T-cell (primary cell): ENCODE measurements at regions not wholly inside any gene's neighbourhood (a gene's known extent, or its start where the extent isn't known, plus 50 kb on each side); places are given as distances from the start of the nearest gene placed in this dataset.

ENCODE experiments used
- ATAC-seq, 4 experiments: fragments of 200-7000 bp in 3 of 4; fragments of 150-1000 bp in 1 of 4; cut with Tn5 transposase; replicated peaks in 1 of 4; 1 replicate in 3 of 4; 2 replicates in 1 of 4; pipeline ENCODE4 v1.10.0; 2021; ENCODE audit warnings: moderate library complexity in 3 of 4, mild to moderate bottlenecking in 2 of 4, moderate number of reproducible peaks in 1 of 4
- CTCF ChIA-PET, 2 donors: fragments of 300-600 bp; sonication (Branson Sonifier 250); formaldehyde crosslinking; loops; one replicate each; lab custom pipeline; 2022; ENCODE audit warnings: antibody characterized with exemption in 2 of 2; lab: Charles Lee
- POLR2A ChIA-PET, 2 donors: fragments of 300-600 bp; sonication (Branson Sonifier 250); formaldehyde crosslinking; loops; one replicate each; lab custom pipeline; 2022; ENCODE audit warnings: antibody characterized with exemption in 2 of 2; lab: Charles Lee
- DNase-seq, 35 experiments: peaks; one replicate each; pipeline versions ENCODE4 v3.0.0 to v3.0.0-alpha.2; 2013 to 2023
- H3K27ac ChIP-seq: one replicate; pipeline ENCODE4 v1.5.1; 2013; ENCODE audit warnings: low read length
- H3K27me3 ChIP-seq, 2 experiments: replicated peaks in 1 of 2; 1 replicate in 1 of 2; 2 replicates in 1 of 2; pipeline versions ENCODE4 v1.6.1 to v1.7.0; 2013; ENCODE audit warnings: low read length in 1 of 2, mixed read lengths in 1 of 2; ENCODE audit not compliant: control insufficient read depth in 2 of 2, insufficient read depth in 2 of 2; ENCODE audit errors: extremely low read depth in 1 of 2
- H3K36me3 ChIP-seq, 2 donors: 1 replicate in 1 of 2; 2 replicates in 1 of 2; pipeline versions ENCODE4 v1.6.1 to v1.7.0; 2013; ENCODE audit warnings: low read length in 1 of 2; ENCODE audit not compliant: control insufficient read depth in 2 of 2, insufficient read depth in 1 of 2; ENCODE audit errors: extremely low read depth in 1 of 2
- H3K4me1 ChIP-seq, 2 experiments: 1 replicate in 1 of 2; 2 replicates in 1 of 2; pipeline versions ENCODE4 v1.6.1 to v1.7.0; 2013; ENCODE audit warnings: low read length in 2 of 2, mixed read lengths in 1 of 2; ENCODE audit not compliant: insufficient read depth in 2 of 2, control insufficient read depth in 1 of 2; ENCODE audit errors: extremely low read depth in 1 of 2
- H3K4me3 ChIP-seq, 2 donors: 1 replicate in 1 of 2; 2 replicates in 1 of 2; pipeline versions ENCODE4 v1.5.1 to v1.7.0; 2013; ENCODE audit warnings: mild to moderate bottlenecking in 2 of 2, low read length in 1 of 2, moderate library complexity in 1 of 2; ENCODE audit not compliant: control insufficient read depth in 1 of 2; ENCODE audit errors: extremely low read depth in 1 of 2
- H3K9me3 ChIP-seq: 2 replicates; pipeline ENCODE4 v1.7.0; 2013
- H3K27ac Mint-ChIP-seq, 2 donors: one replicate each; pipeline ENCODE4 v1.8.0; 2020 to 2021; ENCODE audit warnings: mild to moderate bottlenecking in 2 of 2, mixed read lengths in 2 of 2
- H3K27me3 Mint-ChIP-seq, 2 donors: one replicate each; pipeline ENCODE4 v1.8.0; 2021 to 2022; ENCODE audit warnings: mixed read lengths in 2 of 2
- H3K36me3 Mint-ChIP-seq: one replicate; pipeline ENCODE4 v1.8.0; 2021; ENCODE audit warnings: mixed read lengths
- H3K4me1 Mint-ChIP-seq, 3 donors: one replicate each; pipeline ENCODE4 v1.8.0; 2020 to 2022; ENCODE audit warnings: mixed read lengths in 3 of 3, mild to moderate bottlenecking in 1 of 3
- H3K4me3 Mint-ChIP-seq, 3 donors: one replicate each; pipeline ENCODE4 v1.8.0; 2020 to 2022; ENCODE audit warnings: mild to moderate bottlenecking in 3 of 3, mixed read lengths in 3 of 3, moderate library complexity in 3 of 3
- H3K9me3 Mint-ChIP-seq, 3 donors: one replicate each; pipeline ENCODE4 v1.8.0; 2020 to 2022; ENCODE audit warnings: mixed read lengths in 3 of 3
- WGBS: methylation state at CpG from one replicate; pipeline ENCODE4 v1.1.5; 2013; ENCODE audit warnings: missing lambda C conversion rate; ENCODE audit not compliant: insufficient coverage; 5-methylcytosine and 5-hydroxymethylcytosine counted together

GRCh38 chr18:29163596-29163995 is 986.7 kb upstream of the CDH2 start:
- Mint-ChIP-seq H3K4me3 (no peak overlapping the region), H3K4me1 (no peaks in the 10 kb centered on the region), H3K27me3 (no peaks in the 10 kb centered on the region), H3K36me3 (no peaks in the 10 kb centered on the region), H3K27ac (no peak overlapping the region), H3K9me3 (peaks cover 1 to 36% (median 22%) of the 10 kb centered on the region in 3 donors)
- Histone ChIP-seq H3K27me3 (no peaks in the 10 kb centered on the region), H3K9me3 (no peaks in the 10 kb centered on the region), H3K36me3 (no peaks in the 10 kb centered on the region), H3K27ac (no peak overlapping the region), H3K4me1 (no peaks in the 10 kb centered on the region), H3K4me3 (no peak overlapping the region)
- no peak for DNase-seq
- CTCF ChIA-PET, result no interaction called here
- POLR2A ChIA-PET, result no interaction called here
- no peak for ATAC-seq

- DNase-seq (no peak), ATAC-seq (no peak)
- CTCF ChIA-PET, result no interaction called here
- POLR2A ChIA-PET, result no interaction called here
- no peak overlapping the region for H3K27ac ChIP-seq
- no peaks in the 10 kb centered on the region for H3K4me1 Mint-ChIP-seq
- H3K27me3 ChIP-seq, result no peaks in the 10 kb centered on the region
- H3K27ac Mint-ChIP-seq, result no peak overlapping the region
- H3K4me3 Mint-ChIP-seq, result no peak overlapping the region
- no peaks in the 10 kb centered on the region for H3K9me3 ChIP-seq
- H3K27me3 Mint-ChIP-seq, result no peaks in the 10 kb centered on the region
- no peaks in the 10 kb centered on the region for H3K36me3 Mint-ChIP-seq
- H3K9me3 Mint-ChIP-seq, result peaks cover 5 to 34% (median 22%) of the 10 kb centered on the region in 3 donors
- no peaks in the 10 kb centered on the region for H3K36me3 ChIP-seq
- no peak overlapping the region for H3K4me3 ChIP-seq
- no peaks in the 10 kb centered on the region for H3K4me1 ChIP-seq
Observed at GRCh38 chr18:29161429-29161828, 984.5 kb upstream of the CDH2 start.

- ChIA-PET POLR2A (no interaction called here), CTCF (no interaction called here)
- no peak overlapping the region for H3K4me3 Mint-ChIP-seq
- H3K27ac Mint-ChIP-seq, result no peak overlapping the region
- no peak overlapping the region for H3K4me3 ChIP-seq
- no peaks in the 10 kb centered on the region for H3K27me3 Mint-ChIP-seq
- no peaks in the 10 kb centered on the region for H3K27me3 ChIP-seq
- H3K36me3 ChIP-seq, result no peaks in the 10 kb centered on the region
- H3K9me3 Mint-ChIP-seq, result peaks cover 5 to 28% (median 15%) of the 10 kb centered on the region in 3 donors
- DNase-seq (no peak), ATAC-seq (no peak)
- no peaks in the 10 kb centered on the region for H3K4me1 Mint-ChIP-seq
- H3K9me3 ChIP-seq, result no peaks in the 10 kb centered on the region
- no peaks in the 10 kb centered on the region for H3K4me1 ChIP-seq
- 100% methylated on average over 1 of the region's 2 CpGs for WGBS
- H3K27ac ChIP-seq, result no peak overlapping the region
- no peaks in the 10 kb centered on the region for H3K36me3 Mint-ChIP-seq
Observed at GRCh38 chr18:29160170-29160569, 983.2 kb upstream of the CDH2 start.

DNA sequence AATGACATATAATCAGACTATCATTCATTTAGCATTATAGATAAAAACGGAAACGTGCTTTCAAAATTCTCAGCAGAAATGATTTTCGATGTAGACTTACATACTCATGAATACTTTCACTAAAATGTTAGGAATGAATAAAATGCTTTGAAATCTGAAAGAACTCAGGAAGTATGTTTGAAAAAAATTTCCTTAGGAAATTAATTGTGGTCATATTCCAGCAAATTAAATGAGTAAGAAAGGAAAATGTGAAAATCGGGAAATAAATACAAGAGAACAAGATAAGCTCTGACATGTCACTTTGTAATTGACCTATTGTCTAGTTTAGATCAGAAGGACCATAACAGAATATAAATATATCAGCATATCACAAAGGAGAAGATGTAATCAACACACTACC is 981.0 kb upstream of the CDH2 start:
- Mint-ChIP-seq H3K9me3 (peaks cover 7 to 23% (median 18%) of the 10 kb centered on the region in 3 donors), H3K4me3 (no peak overlapping the region), H3K27ac (no peak overlapping the region), H3K36me3 (no peaks in the 10 kb centered on the region), H3K4me1 (no peaks in the 10 kb centered on the region), H3K27me3 (no peaks in the 10 kb centered on the region)
- ChIA-PET CTCF (no interaction called here), POLR2A (no interaction called here)
- H3K27ac ChIP-seq, result no peak overlapping the region
- no CpG with 5 or more reads among the region's 4 CpGs for WGBS
- ATAC-seq, result no peak
- H3K36me3 ChIP-seq, result no peaks in the 10 kb centered on the region
- H3K9me3 ChIP-seq, result no peaks in the 10 kb centered on the region
- H3K4me1 ChIP-seq, result no peaks in the 10 kb centered on the region
- no peaks in the 10 kb centered on the region for H3K27me3 ChIP-seq
- DNase-seq, result no peak
- no peak overlapping the region for H3K4me3 ChIP-seq

DNA sequence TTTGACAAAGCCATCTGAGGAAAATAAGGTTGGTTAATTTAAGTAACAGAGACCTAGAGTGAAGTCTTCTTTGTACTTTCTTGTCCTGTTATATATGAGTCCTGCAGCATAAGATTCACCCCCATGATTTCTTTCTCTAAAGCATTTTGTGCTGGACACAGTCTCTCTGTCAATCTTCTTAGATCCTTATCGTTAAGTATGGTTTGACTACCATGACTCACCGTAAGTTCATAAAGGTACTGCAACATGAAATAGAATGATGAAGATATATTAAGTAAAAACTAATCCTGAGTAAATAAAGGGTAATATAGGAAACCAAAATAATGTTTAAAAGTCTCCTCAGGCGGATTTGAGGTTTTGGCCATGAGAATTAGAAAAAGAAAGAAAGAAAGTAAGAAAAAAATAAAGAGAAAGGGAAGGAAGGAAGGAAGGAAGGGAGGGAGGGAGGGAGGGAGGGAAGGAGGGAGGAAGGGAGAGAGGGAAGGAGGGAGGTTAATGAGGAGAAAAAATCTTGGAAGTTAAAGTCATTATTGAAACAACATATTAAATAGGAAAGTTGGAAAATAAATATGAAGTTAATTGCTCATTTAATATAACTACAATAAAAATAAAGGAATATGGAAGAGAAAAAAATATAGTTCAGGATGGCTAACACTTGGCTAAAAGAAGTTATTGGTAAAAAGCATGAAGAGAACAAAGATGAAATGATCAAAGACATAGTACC is 980.3 kb upstream of the CDH2 start:
- Mint-ChIP-seq H3K4me1 (no peaks in the 10 kb centered on the region), H3K4me3 (no peak overlapping the region), H3K27ac (no peak overlapping the region), H3K27me3 (no peaks in the 10 kb centered on the region), H3K36me3 (no peaks in the 10 kb centered on the region), H3K9me3 (peaks cover 9 to 25% (median 18%) of the 10 kb centered on the region in 3 donors)
- Histone ChIP-seq H3K9me3 (no peaks in the 10 kb centered on the region), H3K36me3 (no peaks in the 10 kb centered on the region), H3K27ac (no peak overlapping the region), H3K4me1 (no peaks in the 10 kb centered on the region), H3K27me3 (no peaks in the 10 kb centered on the region), H3K4me3 (no peak overlapping the region)
- ATAC-seq, result no peak
- WGBS, result 50% methylated on average over 1 of the region's 3 CpGs
- DNase-seq, result no peak
- ChIA-PET CTCF (no interaction called here), POLR2A (no interaction called here)

DNA sequence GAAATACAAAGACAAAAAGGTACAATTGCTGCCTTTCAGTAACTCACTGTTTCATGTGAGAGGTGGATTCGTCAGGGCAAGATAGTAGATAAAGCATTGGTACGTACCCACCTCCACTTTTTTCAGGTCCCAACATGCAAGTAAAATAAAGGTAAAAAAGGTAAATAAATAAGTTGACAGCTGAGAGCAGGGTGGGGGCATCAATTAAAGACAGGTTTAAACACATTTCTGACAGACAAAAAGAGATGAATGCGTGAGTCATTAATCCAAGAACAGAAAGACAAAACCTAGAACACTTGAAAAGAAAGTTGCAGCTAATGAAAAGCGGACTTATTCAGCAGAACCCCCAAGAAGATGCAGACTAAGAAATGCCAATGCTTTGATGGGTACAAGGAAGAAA is 979.6 kb upstream of the CDH2 start:
- CTCF ChIA-PET, result no interaction called here
- peaks cover 9 to 25% (median 18%) of the 10 kb centered on the region in 3 donors for H3K9me3 Mint-ChIP-seq
- no peak for DNase-seq
- no peak overlapping the region for H3K27ac Mint-ChIP-seq
- POLR2A ChIA-PET, result no interaction called here
- no peaks in the 10 kb centered on the region for H3K27me3 ChIP-seq
- WGBS, result no CpG with 5 or more reads among the region's 4 CpGs
- no peak overlapping the region for H3K4me3 ChIP-seq
- no peaks in the 10 kb centered on the region for H3K36me3 Mint-ChIP-seq
- H3K27me3 Mint-ChIP-seq, result no peaks in the 10 kb centered on the region
- H3K36me3 ChIP-seq, result no peaks in the 10 kb centered on the region
- no peaks in the 10 kb centered on the region for H3K4me1 ChIP-seq
- no peak overlapping the region for H3K27ac ChIP-seq
- H3K4me3 Mint-ChIP-seq, result no peak overlapping the region
- no peak for ATAC-seq
- no peaks in the 10 kb centered on the region for H3K4me1 Mint-ChIP-seq
- no peaks in the 10 kb centered on the region for H3K9me3 ChIP-seq
